ENCODE measurements at regions not wholly inside any gene's neighbourhood (a gene's known extent, or its start where the extent isn't known, plus 50 kb on each side); places are given as distances from the start of the nearest gene placed in this dataset.
"Not testable (repeated sequence)": the region's sequence is repeated elsewhere in the genome, so short reads cannot be mapped to it uniquely, and the experiment has no call there.

DNA sequence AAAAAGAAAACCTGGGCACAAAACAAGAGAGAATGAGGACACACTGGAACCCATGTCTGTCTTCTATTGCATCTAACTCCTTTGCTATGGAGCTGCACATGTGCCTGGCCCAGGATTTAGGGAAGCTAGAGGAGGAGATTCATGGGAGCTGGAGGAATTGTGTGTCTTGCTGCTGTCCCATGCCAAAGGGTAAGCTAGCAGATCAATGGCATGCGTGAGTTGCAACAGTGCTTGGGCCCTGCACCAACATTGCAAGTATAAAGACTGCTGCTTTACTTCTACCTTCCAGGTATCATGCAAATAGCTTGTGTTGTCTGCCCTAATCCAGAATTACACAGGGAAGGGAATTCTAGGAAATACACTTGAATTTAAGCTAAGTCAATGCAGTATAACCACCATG is 196.4 kb upstream of the IGF1 start:
- intact Hi-C loops (cut with DNase I, micrococcal nuclease) = no loop called here
- ATAC-seq (no peak), DNase-seq (no peak)

DNA sequence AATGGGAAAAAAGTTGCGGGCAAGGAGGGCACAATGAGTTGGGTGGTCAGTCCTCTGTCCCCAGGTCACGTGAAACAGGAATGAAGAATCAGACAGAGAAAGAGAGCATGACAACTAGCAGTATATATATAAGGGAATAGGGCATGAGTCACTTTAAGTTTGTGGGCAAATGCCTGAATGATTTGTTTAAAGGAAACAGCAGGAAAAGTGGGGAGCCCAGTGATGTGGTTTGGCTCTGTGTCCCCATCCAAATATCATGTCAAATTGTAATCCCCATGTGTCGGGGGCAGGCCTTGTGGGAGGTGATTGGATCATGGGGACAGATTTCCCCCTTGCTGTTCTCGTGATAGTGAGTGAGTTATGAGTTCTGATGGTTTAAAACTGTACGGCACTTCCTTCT is 195.3 kb upstream of the IGF1 start:
- ATAC-seq = no peak
- intact Hi-C loops (cut with DNase I, micrococcal nuclease) = no loop called here

DNA sequence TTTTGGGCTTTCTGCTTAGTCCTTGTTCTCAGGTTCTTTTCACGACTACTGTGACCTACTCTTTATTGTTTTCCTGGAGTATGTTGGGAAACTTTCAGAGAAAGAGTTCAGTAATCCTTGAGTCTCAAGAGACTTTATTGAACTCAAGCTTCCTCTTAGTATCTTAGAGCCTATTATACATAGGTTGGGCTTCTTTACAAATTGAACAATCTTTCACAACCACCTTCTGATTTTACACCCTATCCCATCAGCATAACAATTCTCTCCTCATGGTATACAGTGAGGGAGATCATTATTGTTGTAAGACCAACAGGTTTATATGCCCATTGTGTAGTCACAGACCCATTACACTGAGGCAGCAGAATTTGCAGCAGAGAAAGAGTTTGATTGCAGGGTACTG is 193.2 kb upstream of the IGF1 start:
- no peak for DNase-seq
- no peak for ATAC-seq
- intact Hi-C loops (cut with DNase I, micrococcal nuclease) = no loop called here

More for the DNA sequence above, 195.3 kb upstream of the IGF1 start:
- no peak for DNase-seq

DNA sequence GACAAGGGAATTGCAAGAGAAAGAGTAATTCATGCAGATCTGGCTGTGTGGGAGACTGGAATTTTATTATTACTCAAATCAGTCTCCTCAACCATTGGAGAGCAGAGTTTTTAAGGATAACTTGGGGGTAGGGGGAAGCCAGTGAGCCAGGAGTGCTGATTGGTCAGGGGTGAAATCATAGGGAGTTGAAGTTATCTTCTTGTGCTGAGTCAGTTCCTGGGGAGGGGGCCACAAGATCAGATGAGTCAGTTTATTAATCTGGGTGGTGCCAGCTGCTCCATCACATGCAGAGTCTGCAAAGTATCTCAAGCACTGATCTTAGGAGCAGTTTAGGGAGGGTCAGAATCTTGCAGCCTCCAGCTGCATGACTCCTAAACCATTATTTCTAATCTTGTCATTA is 191.8 kb upstream of the IGF1 start:
- intact Hi-C loops (cut with DNase I, micrococcal nuclease); DNase-seq; ATAC-seq: not testable (repeated sequence)

DNA sequence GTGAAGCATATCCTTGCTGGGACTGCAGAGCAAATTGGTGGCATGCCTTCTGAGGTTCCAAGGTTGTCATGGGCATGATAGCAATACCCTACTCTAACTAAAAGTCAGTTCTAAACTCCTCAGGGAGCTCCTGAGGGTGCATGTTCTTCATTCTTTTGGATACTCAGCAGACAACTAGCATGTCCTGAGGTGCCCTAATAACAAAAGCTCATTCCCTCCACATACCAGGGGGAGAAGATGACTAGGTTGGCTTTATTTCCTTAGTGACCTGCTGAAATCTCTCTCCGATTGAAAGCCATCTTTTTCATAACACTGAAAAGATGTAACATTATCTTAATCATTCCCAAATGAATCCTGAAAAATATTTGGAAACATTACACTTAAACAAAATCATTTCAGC is 188.7 kb upstream of the IGF1 start:
- intact Hi-C loops (cut with DNase I, micrococcal nuclease) = no loop called here
- no peak for DNase-seq
- no peak for ATAC-seq

DNA sequence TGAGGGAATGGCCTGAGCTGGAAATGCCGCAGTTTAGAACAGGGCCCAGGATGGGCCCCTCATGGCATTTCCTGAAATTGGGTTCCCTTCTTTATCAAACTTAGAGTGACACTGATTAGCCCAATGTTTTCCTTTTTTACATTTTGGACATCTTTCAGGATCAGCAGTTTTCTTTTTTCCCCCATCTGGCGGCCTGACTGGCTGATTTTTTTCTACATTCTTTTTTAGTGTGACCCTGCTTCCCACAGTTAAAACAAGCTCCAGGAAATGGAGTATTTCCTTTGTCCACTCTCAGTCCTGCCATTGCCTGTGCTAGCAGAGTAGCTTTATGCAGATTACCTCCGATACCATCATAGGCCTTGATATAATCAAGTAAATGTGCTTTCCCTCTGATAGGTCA is 185.8 kb upstream of the IGF1 start:
- intact Hi-C loops (cut with DNase I, micrococcal nuclease); DNase-seq; ATAC-seq: not testable (repeated sequence)

DNA sequence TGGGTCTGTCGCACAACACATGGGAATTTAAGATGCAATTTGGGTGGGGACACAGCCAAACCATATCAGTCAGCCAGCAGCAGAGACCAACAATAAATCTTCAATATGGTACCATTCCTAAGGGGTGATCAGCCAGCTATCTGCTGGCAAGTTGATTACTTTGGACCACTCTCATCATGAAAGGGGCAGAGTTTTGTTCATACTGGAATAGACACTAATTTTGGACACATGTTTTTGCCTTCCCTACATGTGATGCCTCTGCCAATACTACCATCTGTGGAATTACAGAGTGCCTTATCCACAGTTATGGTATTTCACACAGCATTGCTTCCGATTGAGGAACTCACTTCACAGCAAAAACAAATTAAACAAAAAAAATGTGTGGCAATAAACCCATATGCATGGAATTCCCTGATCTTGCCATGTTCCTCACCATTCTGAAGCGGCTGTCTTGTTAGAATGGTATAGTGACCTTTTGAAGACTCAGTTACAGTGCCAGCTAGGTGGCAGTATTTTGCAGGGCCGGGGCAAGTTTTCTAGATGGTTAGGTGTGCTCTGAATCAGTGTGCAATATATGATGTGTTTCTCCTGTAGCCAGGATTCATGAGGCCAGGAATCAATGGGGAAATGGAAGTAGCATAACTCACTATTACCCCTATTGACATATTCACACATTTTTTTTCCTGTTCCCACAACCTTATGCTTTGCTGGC is 179.0 kb upstream of the IGF1 start:
- ATAC-seq = no peak
- intact Hi-C loops (cut with DNase I, micrococcal nuclease) = no loop called here
- DNase-seq = no peak

DNA sequence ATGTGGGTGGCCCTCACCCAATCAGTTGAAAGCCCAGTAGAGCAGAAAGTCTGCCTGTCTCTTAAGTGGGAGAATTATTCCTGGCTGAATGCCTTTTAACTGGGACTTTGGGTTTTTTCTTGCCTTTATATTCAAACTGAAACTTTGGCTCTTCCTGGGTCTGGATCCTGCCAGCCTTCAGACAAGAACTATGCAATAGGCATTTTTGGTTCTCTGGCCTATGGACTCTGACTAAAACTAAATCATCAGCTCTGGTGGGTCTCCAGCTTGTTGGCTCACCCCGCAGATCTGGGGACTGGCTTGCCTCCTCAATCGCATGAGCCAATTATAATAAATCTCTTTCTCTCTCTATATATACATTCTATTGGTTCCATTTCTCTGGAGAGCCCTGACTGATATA is 173.0 kb upstream of the IGF1 start:
- DNase-seq (no peak), ATAC-seq (no peak)
- intact Hi-C loops (cut with DNase I, micrococcal nuclease) = no loop called here

DNA sequence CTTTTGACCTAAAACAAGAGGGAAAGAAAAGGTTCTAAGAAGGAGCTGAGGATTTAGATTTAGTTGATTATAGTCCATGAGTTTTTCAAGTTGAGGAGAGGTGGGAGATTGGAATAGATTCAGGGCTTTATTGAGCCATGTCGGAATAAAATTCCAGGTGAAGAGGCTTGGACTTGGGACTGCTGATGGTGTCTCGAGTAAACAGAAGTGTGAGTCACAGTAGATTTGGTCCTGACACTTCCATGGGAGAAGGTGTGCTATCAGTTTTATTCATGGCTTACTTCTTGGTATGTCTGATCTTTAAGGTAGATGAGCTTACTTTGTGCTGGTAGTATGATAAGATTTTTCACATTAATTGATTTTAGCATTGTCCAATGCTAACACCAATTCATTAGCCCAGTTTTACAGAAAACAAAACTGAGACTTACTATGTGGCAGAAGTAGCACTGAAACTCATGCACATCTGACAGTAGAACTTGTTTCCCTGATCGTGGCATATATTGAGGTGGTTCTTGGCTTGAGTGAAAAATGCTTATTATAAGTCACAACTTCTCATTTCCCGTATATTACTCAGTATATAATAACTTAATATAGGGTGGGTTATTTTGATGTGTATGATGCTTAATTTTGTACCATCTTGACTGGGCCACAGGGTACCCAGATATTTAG is 172.4 kb upstream of the IGF1 start:
- intact Hi-C loops (cut with DNase I, micrococcal nuclease) = no loop called here
- ATAC-seq (no peak), DNase-seq (no peak)

DNA sequence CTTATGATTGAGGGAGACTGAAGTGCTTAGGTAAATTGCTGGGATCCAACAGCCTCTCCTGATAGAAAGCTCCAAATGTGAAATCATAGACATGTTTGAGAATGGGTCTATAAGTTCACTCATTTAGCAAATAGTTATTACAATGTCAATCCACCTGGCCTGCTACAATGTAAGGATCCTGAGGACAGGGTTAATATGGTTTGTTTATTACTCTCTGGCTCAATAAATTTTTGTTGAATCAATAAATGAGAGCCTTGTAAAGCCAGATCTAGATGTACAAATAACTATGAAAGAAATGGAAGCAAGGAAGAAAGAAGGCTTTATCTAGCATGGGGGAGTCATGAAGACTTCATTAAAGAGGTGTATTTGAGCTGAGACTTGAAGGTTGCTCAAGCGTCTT is 165.6 kb upstream of the IGF1 start:
- no peak for ATAC-seq
- no peak for DNase-seq
- intact Hi-C loops (cut with DNase I, micrococcal nuclease) = no loop called here

DNA sequence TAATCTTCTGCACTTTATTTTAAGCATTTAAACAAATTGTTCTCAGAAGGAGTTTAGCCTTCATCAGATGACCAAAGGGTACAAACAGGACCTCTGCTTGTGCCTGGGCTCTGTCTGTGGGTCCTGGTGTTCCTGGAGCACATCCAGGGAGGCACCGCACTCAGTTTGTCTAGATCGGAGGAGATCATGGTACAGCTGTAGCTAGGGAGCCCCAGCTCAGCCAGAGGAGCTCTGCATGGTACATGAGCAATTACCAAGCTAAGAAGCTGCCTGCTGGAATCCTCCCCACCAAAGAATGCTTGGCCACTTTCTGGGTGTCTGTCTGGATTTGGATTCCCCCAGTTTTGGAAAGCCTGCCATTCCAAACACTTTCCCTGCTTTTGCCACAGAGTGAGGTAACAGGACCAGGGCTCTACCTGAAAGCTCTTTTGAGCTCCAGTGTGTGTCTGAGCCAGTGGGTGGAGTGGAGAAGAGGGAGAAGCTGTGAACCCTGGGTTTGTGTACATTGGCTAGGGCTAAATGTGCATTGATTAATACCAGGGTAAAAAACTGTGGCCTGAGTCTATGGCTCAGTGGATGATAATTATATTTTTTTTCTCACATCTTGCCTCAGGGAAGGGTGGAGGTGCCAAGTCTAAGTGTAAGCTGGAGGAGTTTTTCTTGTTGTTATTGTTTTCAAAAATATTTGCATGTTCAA is 163.7 kb upstream of the IGF1 start:
- intact Hi-C loops (cut with DNase I, micrococcal nuclease) = no loop called here
- ATAC-seq (no peak), DNase-seq (no peak)

DNA sequence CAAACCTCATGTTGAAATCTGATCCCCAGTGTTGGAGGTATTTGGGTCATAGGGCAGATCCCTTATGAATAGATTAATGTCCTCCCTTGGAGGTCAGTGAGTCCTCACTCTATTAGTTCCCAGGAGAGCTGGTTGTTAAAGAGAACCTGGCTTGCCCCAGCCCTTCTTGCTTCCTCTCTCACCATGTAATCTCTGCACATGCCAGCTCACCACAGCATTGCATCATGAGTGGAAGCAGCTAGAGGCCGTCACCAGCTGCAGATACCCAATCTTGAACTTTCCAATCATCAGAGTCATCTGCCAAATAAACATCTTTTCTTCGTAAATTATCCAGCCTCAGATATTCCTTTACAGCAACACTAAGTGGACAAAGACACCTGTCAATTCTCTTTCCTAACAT is 161.8 kb upstream of the IGF1 start:
- ATAC-seq (no peak), DNase-seq (no peak)
- intact Hi-C loops (cut with DNase I, micrococcal nuclease) = no loop called here

DNA sequence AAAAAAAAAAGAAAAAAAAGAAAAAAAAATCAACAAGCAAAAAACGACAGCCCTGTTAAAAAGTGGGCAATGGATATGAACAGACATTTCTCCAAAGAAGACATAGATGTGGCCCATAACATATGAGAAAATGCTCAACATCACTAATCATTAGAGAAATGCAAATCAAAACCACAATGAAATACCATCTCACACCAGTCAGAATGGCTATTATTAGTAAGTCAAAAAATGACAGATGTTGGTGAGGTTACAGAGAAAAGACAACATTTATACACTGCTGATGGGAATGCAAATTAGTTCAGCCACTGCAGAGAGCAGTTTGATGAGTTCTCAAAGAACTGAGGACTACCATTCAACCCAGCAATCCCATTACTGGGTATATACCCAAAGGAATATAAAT is 160.3 kb upstream of the IGF1 start:
- intact Hi-C loops (cut with DNase I, micrococcal nuclease); DNase-seq; ATAC-seq: not testable (repeated sequence)

DNA sequence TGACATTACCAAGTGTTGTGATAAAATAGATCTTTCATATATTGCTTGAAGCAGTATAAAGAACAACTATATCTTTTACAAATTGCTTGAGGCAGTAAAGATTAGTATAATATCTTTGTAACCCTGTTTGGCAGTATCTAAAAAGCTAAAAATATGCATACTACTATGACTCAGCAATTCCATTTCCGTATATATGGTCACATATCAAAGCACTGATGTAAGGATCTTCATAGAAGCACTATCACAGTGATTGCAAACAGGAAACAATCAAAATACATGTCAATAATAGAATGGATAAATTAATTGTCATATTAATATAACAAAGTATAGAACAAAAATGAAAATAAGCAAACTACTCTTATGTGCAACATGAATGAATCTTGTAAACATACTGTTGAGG is 158.4 kb upstream of the IGF1 start:
- ATAC-seq (no peak), DNase-seq (no peak)
- intact Hi-C loops (cut with DNase I, micrococcal nuclease) = no loop called here

DNA sequence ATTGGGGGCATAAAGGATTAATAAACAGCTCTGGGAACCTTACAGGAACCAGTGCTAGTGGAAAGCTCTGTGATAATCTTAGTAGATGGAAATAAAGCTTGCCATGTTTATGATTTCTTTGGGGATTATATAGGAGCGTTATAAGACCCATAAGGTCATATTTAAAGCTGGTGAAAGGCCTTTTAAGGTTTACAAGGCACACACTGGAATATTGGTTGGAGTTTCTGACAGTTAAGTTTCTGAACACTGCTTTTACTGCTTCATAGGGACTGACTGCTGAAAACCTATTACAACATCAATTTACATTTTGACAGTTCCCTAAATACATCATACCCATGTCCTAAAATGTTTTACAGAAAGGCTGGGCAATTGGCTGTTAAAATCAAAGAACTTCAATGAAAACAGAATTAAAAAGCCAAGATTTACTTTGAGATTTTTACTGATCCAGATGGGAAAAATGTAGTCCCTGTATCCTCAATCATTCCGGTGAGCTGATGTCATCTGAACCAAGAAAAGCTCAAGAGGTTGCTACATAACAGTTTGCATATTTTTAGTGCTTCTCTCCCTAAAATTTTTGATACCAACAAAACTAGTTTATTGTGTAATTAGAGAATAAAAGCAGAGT is 153.7 kb upstream of the IGF1 start:
- intact Hi-C loops (cut with DNase I, micrococcal nuclease) = no loop called here
- no peak for DNase-seq
- no peak for ATAC-seq

DNA sequence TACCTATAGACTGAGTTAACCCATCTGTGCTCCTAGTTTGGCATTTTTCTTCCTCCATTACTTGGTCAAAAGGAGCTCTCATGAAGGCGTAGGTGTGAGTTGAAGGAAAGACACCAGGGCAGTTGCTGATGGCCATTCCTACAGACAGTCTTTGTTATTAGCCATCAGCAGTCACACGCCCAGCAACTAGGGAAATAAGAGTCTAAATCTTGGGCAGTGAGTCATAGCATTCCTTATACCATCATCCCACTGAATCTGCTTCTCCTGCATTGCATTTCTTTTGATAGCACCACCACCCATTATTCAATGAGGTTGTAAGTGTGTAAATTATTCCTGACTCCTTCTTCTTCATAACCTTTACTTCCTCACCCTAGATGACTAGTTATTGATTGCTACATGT is 150.9 kb upstream of the IGF1 start:
- ATAC-seq = no peak
- DNase-seq = no peak
- intact Hi-C loops (cut with DNase I, micrococcal nuclease) = no loop called here

DNA sequence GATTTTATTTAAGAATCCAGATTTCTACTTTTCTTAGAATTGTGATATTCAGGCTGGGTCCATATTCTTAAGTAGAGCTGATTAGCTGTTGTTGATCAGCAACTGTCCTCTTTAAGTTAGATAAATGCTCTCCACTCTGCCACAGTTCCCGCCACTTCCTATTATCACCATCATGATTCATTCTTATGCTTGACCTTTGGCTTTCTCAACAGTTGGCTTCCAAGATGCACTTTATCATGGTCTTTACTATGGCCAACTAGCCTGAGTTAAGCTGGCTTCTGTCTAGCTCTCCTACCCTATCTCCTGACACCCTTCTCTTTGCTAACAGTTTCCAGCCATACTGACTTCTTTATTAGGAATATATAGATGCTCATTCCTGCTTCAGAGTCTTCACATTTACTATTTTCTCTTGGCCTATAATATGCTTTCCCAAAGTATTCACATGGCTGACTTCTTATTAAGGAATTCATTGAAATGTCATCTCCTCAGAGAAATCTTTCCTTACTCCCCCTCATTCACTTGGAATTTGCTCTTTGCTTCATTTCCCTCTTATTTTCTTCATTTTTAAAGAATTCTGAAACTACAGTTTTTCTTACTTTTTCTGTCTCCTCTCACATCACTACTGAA is 149.0 kb upstream of the IGF1 start:
- no peak for ATAC-seq
- no peak for DNase-seq
- intact Hi-C loops (cut with DNase I, micrococcal nuclease) = no loop called here

DNA sequence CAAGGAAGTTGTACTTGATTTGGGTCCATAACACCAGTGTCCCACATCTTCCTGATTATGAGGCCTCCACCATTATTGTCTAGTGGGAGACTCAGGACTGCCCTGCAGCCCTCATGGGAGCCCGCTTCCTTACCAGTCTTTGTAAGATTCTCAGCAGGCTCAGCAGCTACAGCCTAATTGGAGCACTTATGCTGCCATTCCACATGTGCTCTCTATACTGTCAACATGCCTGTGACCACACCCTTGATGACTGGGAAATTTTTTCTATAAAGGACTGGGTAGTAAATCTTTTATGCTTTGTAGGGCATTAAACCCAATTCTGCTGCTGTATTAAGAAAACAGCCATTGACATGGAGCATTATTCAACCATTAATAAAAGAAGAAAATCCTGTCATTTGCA is 145.5 kb upstream of the IGF1 start:
- DNase-seq (no peak), ATAC-seq (no peak)
- intact Hi-C loops (cut with DNase I, micrococcal nuclease) = no loop called here

DNA sequence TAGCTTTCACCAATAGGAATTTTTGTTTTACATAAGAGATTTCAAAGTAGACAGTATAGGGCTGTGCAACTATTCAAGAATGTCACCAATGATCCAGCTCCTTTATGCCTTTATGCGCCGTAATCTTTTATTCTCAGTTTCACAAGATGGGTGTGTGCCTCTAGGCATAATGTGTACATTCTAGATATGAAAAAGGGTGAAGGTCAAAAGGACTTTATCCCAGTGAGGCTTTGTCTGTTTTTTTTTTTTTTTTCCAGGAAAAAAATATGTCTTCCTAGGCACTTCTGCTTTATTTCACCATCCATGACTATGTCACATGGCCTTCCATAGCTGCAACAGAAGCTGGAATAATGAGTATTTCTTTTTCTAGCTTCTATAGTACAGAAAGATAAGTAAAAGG is 142.3 kb upstream of the IGF1 start:
- ATAC-seq (no peak), DNase-seq (no peak)
- intact Hi-C loops (cut with DNase I, micrococcal nuclease) = no loop called here
